Adrenal gland (tissue), 9 donors: ENCODE measurements at regions not wholly inside any gene's neighbourhood (a gene's known extent, or its start where the extent isn't known, plus 50 kb on each side); places are given as distances from the start of the nearest gene placed in this dataset.

Experiments used
- DNase-seq, 7 donors: peaks; one replicate each; pipeline ENCODE4 v3.0.0-alpha.2; 2019 to 2020
- H3K27ac ChIP-seq, 5 donors: fragments of 200-600 bp; sonication (generic) in 4 of 5; 1 replicate in 3 of 5; 2 replicates in 2 of 5; pipeline versions ENCODE4 v1.5.1 to v1.8.0; 2016 to 2020; ENCODE audit warnings: mild to moderate bottlenecking in 1 of 5
- H3K27me3 ChIP-seq: fragments of 200-600 bp; 2 replicates; pipeline ENCODE4 v1.8.0; 2021
- H3K36me3 ChIP-seq, 2 donors: fragments of 200-600 bp; replicated peaks in 1 of 2; 1 replicate in 1 of 2; 2 replicates in 1 of 2; pipeline versions ENCODE4 v1.5.1 to v1.8.0; 2018 to 2022
- H3K4me1 ChIP-seq, 2 donors: fragments of 200-600 bp; replicated peaks in 1 of 2; 1 replicate in 1 of 2; 2 replicates in 1 of 2; pipeline versions ENCODE4 v1.5.1 to v1.8.0; 2018 to 2021
- H3K4me3 ChIP-seq, 4 donors: fragments of 200-600 bp; sonication (generic) in 3 of 4; one replicate each; pipeline ENCODE4 v1.5.1; 2016 to 2018
- H3K9me3 ChIP-seq, 3 donors: fragments of 200-600 bp; sonication (generic) in 1 of 3; replicated peaks in 1 of 3; 1 replicate in 2 of 3; 2 replicates in 1 of 3; pipeline versions ENCODE4 v1.5.1 to v1.8.0; 2016 to 2021
- POLR2A ChIP-seq, 2 donors: fragments of 450-650 bp; IDR thresholded peaks; one replicate each; pipeline ENCODE4 v1.6.1; 2017; ENCODE audit warnings: antibody characterized with exemption in 2 of 2, mild to moderate bottlenecking in 2 of 2, moderate library complexity in 1 of 2
- WGBS, 4 donors: extraction: QIAGEN DNeasy Blood & Tissue Kit in 2 of 4; methylation state at CpG; one replicate each; pipeline versions ENCODE4 v1.1.5 to v1.1.7; 2013 to 2017; 5-methylcytosine and 5-hydroxymethylcytosine counted together
- intact Hi-C, 2 donors: fragments of 100-400 bp; cut with DNase I; formaldehyde crosslinking; loops; one replicate each; pipeline versions ENCODE4 v1.14.1 to v1.15.0; 2022 to 2023
- TF ChIP-seq, protein P1 (sequence below), 6 experiments: fragments of 450-650 bp in 4 of 6; fragments of 200-600 bp in 2 of 6; sonication (generic) in 1 of 6; IDR thresholded peaks; 1 replicate in 5 of 6; 2 replicates in 1 of 6; pipeline versions ENCODE4 v1.5.1 to v1.8.0; 2016 to 2021; ENCODE audit warnings: antibody characterized with exemption in 6 of 6, mild to moderate bottlenecking in 2 of 6, moderate library complexity in 1 of 6
- donor health status: healthy with polysubstance abuse.
- donor health status: Bipolar disorder and iron deficiency.
- donor health status: DM: yes; HTN: yes; CAD: no.
- donor health status: DM: no; HTN: no; CAD: no.
- donor health status: DM: no; HTN: no; CAD: no.

DNA sequence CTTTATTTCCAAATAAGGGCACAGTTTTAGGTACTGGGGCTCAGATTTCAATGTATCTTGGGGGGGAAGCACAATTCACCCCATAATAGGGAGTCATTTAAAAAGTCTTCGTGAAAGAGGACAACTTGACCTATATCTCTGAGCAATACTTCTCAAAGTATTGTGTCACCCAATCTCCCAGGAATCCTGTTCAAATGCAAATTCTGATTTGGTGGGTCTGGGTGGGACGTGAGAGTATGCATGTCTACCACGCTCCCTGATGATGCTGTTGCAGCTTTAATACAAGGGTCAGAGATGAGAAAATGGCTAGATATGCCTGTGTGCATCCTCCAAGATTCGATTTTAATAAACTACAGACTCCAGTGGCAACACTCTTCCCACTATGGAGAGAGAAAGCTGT is 514.8 kb downstream of the BCOR start:
- TF ChIP-seq, protein P1, sequence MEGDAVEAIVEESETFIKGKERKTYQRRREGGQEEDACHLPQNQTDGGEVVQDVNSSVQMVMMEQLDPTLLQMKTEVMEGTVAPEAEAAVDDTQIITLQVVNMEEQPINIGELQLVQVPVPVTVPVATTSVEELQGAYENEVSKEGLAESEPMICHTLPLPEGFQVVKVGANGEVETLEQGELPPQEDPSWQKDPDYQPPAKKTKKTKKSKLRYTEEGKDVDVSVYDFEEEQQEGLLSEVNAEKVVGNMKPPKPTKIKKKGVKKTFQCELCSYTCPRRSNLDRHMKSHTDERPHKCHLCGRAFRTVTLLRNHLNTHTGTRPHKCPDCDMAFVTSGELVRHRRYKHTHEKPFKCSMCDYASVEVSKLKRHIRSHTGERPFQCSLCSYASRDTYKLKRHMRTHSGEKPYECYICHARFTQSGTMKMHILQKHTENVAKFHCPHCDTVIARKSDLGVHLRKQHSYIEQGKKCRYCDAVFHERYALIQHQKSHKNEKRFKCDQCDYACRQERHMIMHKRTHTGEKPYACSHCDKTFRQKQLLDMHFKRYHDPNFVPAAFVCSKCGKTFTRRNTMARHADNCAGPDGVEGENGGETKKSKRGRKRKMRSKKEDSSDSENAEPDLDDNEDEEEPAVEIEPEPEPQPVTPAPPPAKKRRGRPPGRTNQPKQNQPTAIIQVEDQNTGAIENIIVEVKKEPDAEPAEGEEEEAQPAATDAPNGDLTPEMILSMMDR (IDR thresholded peaks at IDR 0.05): no peak
- TF ChIP-seq POLR2A (IDR thresholded peaks at IDR 0.05): no peak

DNA sequence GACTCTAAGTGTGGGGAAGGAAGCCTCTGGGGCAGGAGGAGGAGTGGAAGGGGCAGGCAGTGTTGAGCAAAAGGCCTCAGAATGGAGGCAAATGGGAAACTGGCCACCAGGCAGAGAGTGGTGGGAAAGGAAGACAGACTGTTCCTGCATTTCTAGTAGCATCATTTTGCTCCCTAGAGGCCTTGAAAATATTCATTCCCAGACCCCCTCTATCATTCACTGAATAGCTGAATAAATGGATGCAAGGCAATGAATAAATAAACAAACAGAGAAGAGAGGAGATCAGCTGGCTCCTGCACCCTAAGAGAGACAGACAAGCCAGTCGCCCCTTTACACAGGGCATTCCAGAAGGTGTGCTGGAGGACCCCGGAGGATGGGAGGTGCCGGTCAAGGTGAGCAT is 511.9 kb downstream of the BCOR start:
- no peak for DNase-seq
- peaks cover 8% of the 10 kb centered on the region for H3K27me3 ChIP-seq
- no peaks in the 10 kb centered on the region for H3K9me3 ChIP-seq
- H3K36me3 ChIP-seq: no peaks in the 10 kb centered on the region
- WGBS, 4 donors: 76 to 79% (median 77%) methylated on average over 3 of the region's 3 CpGs; no CpG with 5 or more reads in 1 of the 4 donors
- H3K4me3 ChIP-seq: no peak overlapping the region
- no peaks in the 10 kb centered on the region for H3K4me1 ChIP-seq
- TF ChIP-seq, protein P1 (IDR thresholded peaks at IDR 0.05): no peak
- TF ChIP-seq POLR2A (IDR thresholded peaks at IDR 0.05): no peak
- intact Hi-C loops: no loop called here
- no peak overlapping the region for H3K27ac ChIP-seq

More for the DNA sequence above, 514.8 kb downstream of the BCOR start:
- Histone ChIP-seq H3K27ac (no peak overlapping the region), H3K4me1 (no peaks in the 10 kb centered on the region), H3K4me3 (no peak overlapping the region), H3K27me3 (peaks cover 20% of the 10 kb centered on the region), H3K36me3 (no peaks in the 10 kb centered on the region), H3K9me3 (no peaks in the 10 kb centered on the region)
- intact Hi-C loops: no loop called here
- WGBS, 4 donors: 68 to 87% (median 75%) methylated on average over 3 to 4 of the region's 4 CpGs
- no peak for DNase-seq

DNA sequence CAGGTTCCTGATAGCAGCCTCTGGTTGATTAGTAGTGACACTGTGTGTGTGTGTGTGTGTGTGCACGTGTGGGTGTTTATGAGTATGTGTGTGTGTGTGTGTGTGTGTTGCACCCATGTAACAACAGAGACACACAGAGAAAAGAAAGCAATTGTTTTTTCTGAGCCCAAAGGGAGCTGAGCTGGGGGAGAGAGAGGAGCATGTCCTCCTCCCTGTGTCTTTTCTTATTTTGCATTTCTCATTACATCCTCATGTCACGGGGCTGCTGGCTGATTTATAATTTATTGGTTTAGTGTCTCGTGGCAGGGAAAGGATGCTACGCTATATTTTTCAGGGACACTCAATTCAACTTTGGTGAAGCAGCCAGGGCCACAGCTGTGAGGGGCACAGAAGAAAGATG is 511.4 kb downstream of the BCOR start:
- H3K27me3 ChIP-seq: peaks cover 8% of the 10 kb centered on the region
- H3K9me3 ChIP-seq: no peaks in the 10 kb centered on the region
- DNase-seq: no peak
- H3K4me3 ChIP-seq: no peak overlapping the region
- H3K36me3 ChIP-seq: no peaks in the 10 kb centered on the region
- H3K4me1 ChIP-seq: no peaks in the 10 kb centered on the region
- no peak for TF ChIP-seq POLR2A (IDR thresholded peaks at IDR 0.05)
- TF ChIP-seq, protein P1 (IDR thresholded peaks at IDR 0.05): no peak
- H3K27ac ChIP-seq: no peak overlapping the region
- 59 to 62% (median 60%) methylated on average over 4 of the region's 4 CpGs for WGBS, 4 donors
- intact Hi-C loops: no loop called here

DNA sequence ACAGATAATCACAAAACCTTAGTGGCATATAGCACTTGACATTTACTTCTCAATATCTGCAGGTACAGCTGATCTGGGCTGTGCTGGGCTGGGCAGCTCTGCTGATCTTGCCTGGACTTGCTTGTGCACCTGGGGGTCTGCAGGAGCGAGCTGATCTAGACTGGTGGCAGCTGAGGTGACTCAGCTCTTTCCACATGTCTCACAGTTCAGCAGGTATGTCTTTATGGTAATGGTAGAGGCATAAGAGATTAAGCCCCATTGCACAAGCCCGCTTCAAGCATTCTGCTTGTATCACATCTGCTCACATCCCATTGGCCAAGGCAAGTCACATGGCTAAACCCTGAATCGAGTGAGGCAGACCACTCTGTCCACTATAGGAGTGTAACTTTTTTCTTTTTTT is 506.7 kb downstream of the BCOR start:
- H3K27me3 ChIP-seq: peaks cover 8% of the 10 kb centered on the region
- WGBS, 4 donors: 74 to 94% (median 80%) methylated on average over 2 to 3 of the region's 3 CpGs
- intact Hi-C loops: no loop called here
- no peak overlapping the region for H3K4me3 ChIP-seq
- no peak overlapping the region for H3K27ac ChIP-seq
- no peak for DNase-seq
- no peaks in the 10 kb centered on the region for H3K4me1 ChIP-seq
- no peaks in the 10 kb centered on the region for H3K9me3 ChIP-seq
- TF ChIP-seq POLR2A (IDR thresholded peaks at IDR 0.05): no peak
- TF ChIP-seq, protein P1 (IDR thresholded peaks at IDR 0.05): no peak
- H3K36me3 ChIP-seq: no peaks in the 10 kb centered on the region
